Keratinocyte (primary cell): ENCODE measurements at regions not wholly inside any gene's neighbourhood (a gene's known extent, or its start where the extent isn't known, plus 50 kb on each side); places are given as distances from the start of the nearest gene placed in this dataset.

Experiments used
- EZH2 ChIP-seq: IDR thresholded peaks from one replicate; pipeline ENCODE4 v1.6.1; 2012; ENCODE audit warnings: inconsistent platforms, mild to moderate bottlenecking, low read length, moderate library complexity
- TF ChIP-seq, protein P1 (sequence below), 3 experiments: IDR thresholded peaks in 1 of 3; conservative IDR thresholded peaks in 1 of 3; optimal IDR thresholded peaks in 1 of 3; 2 replicates in 2 of 3; 3 replicates in 1 of 3; pipeline versions ENCODE3 to v1.5.1; 2011; ENCODE audit warnings: low read length in 3 of 3, mild to moderate bottlenecking in 3 of 3, moderate library complexity in 2 of 3, control low read depth in 1 of 3, inconsistent platforms in 1 of 3; ENCODE audit not compliant: insufficient read depth in 2 of 3; ENCODE audit errors: extremely low read depth in 1 of 3

GRCh38 chr2:200033929-200034328, 78.5 kb downstream of the MAIP1 start:
- TF ChIP-seq, protein P1, sequence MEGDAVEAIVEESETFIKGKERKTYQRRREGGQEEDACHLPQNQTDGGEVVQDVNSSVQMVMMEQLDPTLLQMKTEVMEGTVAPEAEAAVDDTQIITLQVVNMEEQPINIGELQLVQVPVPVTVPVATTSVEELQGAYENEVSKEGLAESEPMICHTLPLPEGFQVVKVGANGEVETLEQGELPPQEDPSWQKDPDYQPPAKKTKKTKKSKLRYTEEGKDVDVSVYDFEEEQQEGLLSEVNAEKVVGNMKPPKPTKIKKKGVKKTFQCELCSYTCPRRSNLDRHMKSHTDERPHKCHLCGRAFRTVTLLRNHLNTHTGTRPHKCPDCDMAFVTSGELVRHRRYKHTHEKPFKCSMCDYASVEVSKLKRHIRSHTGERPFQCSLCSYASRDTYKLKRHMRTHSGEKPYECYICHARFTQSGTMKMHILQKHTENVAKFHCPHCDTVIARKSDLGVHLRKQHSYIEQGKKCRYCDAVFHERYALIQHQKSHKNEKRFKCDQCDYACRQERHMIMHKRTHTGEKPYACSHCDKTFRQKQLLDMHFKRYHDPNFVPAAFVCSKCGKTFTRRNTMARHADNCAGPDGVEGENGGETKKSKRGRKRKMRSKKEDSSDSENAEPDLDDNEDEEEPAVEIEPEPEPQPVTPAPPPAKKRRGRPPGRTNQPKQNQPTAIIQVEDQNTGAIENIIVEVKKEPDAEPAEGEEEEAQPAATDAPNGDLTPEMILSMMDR (optimal IDR thresholded peaks at IDR 0.05 in 1 of 3, IDR thresholded peaks at IDR 0.05 in 1 of 3, conservative IDR thresholded peaks at IDR 0.05 in 1 of 3; ENCODE audit: extremely low read depth in 1 of 3, insufficient read depth in 2 of 3, low read length in 3 of 3), result no peak
- TF ChIP-seq EZH2, result no peak
